ENCODE measurements at regions not wholly inside any gene's neighbourhood (a gene's known extent, or its start where the extent isn't known, plus 50 kb on each side); places are given as distances from the start of the nearest gene placed in this dataset.

- TF ChIP-seq POLR2A (IDR thresholded peaks at IDR 0.05) (no peak), CTCF (IDR thresholded peaks at IDR 0.05) (no peak)
Observed at GRCh38 chr13:91085127-91085526, 262.4 kb upstream of the MIR17HG start.

Data from thyroid gland (tissue), 4 donors.